Smooth muscle cell of the brain vasculature (primary cell): ENCODE measurements at regions not wholly inside any gene's neighbourhood (a gene's known extent, or its start where the extent isn't known, plus 50 kb on each side); places are given as distances from the start of the nearest gene placed in this dataset.
"Not testable (repeated sequence)": the region's sequence is repeated elsewhere in the genome, so short reads cannot be mapped to it uniquely, and the experiment has no call there.

ENCODE experiments used
- DNase-seq: peaks from one replicate; pipeline ENCODE4 v3.0.0-alpha.2; 2012; ENCODE audit warnings: low read depth, low spot score

GRCh38 chr2:196277002-196277401 is 105.6 kb upstream of the STK17B start:
- no peak for DNase-seq

- DNase-seq, result no peak
Measured at GRCh38 chr2:196278491-196278911, 107.1 kb upstream of the STK17B start.

GRCh38 chr2:196279541-196279940 is 108.2 kb upstream of the STK17B start:
- DNase-seq, result no peak

- no peak for DNase-seq
Measured at GRCh38 chr2:196284144-196284844, 112.9 kb upstream of the STK17B start.

GRCh38 chr2:196284866-196285557 is 113.6 kb upstream of the STK17B start:
- DNase-seq, result no peak

GRCh38 chr2:196286821-196287220 is 115.4 kb upstream of the STK17B start:
- no peak for DNase-seq

- no peak for DNase-seq
Measured at GRCh38 chr2:196287523-196287922, 116.1 kb upstream of the STK17B start.

GRCh38 chr2:196288006-196288538 is 116.7 kb upstream of the STK17B start:
- DNase-seq, result no peak

- no peak for DNase-seq
Measured at GRCh38 chr2:196289000-196289399, 117.6 kb upstream of the STK17B start.

GRCh38 chr2:196290136-196290535 is 118.8 kb upstream of the STK17B start:
- no peak for DNase-seq

GRCh38 chr2:196290569-196290968 is 119.2 kb upstream of the STK17B start:
- no peak for DNase-seq

GRCh38 chr2:196291426-196291825 is 120.0 kb upstream of the STK17B start:
- DNase-seq, result no peak

GRCh38 chr2:196291873-196292800 is 120.8 kb upstream of the STK17B start:
- no peak for DNase-seq

- no peak for DNase-seq
Measured at GRCh38 chr2:196293751-196294515, 122.6 kb upstream of the STK17B start.

GRCh38 chr2:196294516-196294909 is 123.1 kb upstream of the STK17B start:
- DNase-seq, result no peak

- no peak for DNase-seq
Measured at GRCh38 chr2:196295005-196295404, 123.6 kb upstream of the STK17B start.

- DNase-seq, result not testable (repeated sequence)
Measured at GRCh38 chr2:196298106-196298723, 126.8 kb upstream of the STK17B start.

- no peak for DNase-seq
Measured at GRCh38 chr2:196307775-196308305, 136.5 kb upstream of the STK17B start.

- DNase-seq, result no peak
Measured at GRCh38 chr2:196309691-196310090, 138.3 kb upstream of the STK17B start.

- DNase-seq, result no peak
Measured at GRCh38 chr2:196314157-196314556, 142.8 kb upstream of the STK17B start.
